Suprapubic skin (tissue), 4 donors: ENCODE measurements at regions not wholly inside any gene's neighbourhood (a gene's known extent, or its start where the extent isn't known, plus 50 kb on each side); places are given as distances from the start of the nearest gene placed in this dataset.
"Not testable (repeated sequence)": the region's sequence is repeated elsewhere in the genome, so short reads cannot be mapped to it uniquely, and the experiment has no call there.

ENCODE experiments used
- POLR2A ChIP-seq, 2 donors: fragments of 450-650 bp; IDR thresholded peaks; one replicate each; pipeline ENCODE4 v1.6.1; 2017; ENCODE audit warnings: antibody characterized with exemption in 2 of 2, mild to moderate bottlenecking in 2 of 2, moderate library complexity in 2 of 2
- POLR2AphosphoS5 ChIP-seq, 3 donors: sonication (generic); formaldehyde crosslinking; IDR thresholded peaks; one replicate each; pipeline ENCODE4 v1.6.1; 2017; ENCODE audit warnings: antibody characterized with exemption in 3 of 3
- TF ChIP-seq, protein P1 (sequence below), 2 donors: fragments of 200-600 bp in 1 of 2; fragments of 450-650 bp in 1 of 2; sonication (generic) in 1 of 2; IDR thresholded peaks; one replicate each; pipeline ENCODE4 v1.5.1; 2016 to 2019; ENCODE audit warnings: antibody characterized with exemption in 2 of 2, mild to moderate bottlenecking in 1 of 2, moderate library complexity in 1 of 2

DNA sequence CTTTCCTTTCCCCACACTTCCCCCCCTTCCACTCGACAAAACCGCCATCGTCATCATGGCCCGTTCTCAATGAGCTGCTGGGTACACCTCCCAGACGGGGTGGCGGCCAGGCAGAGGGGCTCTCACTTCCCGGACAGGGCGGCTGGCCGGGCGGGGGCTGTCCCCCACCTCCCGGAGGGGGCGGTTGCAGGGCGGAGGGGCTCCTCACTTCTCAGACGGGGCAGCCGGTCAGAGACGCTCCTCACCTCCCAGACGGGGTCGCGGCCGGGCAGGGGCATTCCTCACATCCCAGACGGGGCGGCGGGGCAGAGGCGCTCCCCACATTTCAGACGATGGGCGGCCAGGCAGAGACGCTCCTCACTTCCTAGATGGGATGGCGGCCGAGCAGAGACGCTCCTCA, 74.2 kb upstream of the OSTN start:
- not testable (repeated sequence) for TF ChIP-seq POLR2A, POLR2AphosphoS5 (IDR thresholded peaks at IDR 0.05)
- TF ChIP-seq, protein P1, sequence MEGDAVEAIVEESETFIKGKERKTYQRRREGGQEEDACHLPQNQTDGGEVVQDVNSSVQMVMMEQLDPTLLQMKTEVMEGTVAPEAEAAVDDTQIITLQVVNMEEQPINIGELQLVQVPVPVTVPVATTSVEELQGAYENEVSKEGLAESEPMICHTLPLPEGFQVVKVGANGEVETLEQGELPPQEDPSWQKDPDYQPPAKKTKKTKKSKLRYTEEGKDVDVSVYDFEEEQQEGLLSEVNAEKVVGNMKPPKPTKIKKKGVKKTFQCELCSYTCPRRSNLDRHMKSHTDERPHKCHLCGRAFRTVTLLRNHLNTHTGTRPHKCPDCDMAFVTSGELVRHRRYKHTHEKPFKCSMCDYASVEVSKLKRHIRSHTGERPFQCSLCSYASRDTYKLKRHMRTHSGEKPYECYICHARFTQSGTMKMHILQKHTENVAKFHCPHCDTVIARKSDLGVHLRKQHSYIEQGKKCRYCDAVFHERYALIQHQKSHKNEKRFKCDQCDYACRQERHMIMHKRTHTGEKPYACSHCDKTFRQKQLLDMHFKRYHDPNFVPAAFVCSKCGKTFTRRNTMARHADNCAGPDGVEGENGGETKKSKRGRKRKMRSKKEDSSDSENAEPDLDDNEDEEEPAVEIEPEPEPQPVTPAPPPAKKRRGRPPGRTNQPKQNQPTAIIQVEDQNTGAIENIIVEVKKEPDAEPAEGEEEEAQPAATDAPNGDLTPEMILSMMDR (IDR thresholded peaks at IDR 0.05) = not testable (repeated sequence)
